HAP-1 (cell line): ENCODE measurements at regions not wholly inside any gene's neighbourhood (a gene's known extent, or its start where the extent isn't known, plus 50 kb on each side); places are given as distances from the start of the nearest gene placed in this dataset.

Experiments used
- DNase-seq, 2 experiments: peaks; one replicate each; pipeline ENCODE4 v3.0.0-alpha.2; 2016 to 2020; ENCODE audit warnings: low spot score in 2 of 2
- H3K27me3 ChIP-seq: fragments of 250-450 bp; sonication (Bioruptor Pico); 2 replicates; pipeline ENCODE4 v1.5.1; 2020; ENCODE audit warnings: low read depth, mild to moderate bottlenecking, moderate library complexity
- H3K36me3 ChIP-seq: fragments of 250-450 bp; sonication (Bioruptor Pico); replicated peaks from 2 replicates; pipeline ENCODE4 v1.5.1; 2020; ENCODE audit warnings: mild to moderate bottlenecking
- H3K4me1 ChIP-seq: fragments of 250-450 bp; sonication (Bioruptor Pico); 2 replicates; pipeline ENCODE4 v1.5.1; 2020; ENCODE audit warnings: mild to moderate bottlenecking
- H3K4me3 ChIP-seq: fragments of 250-450 bp; sonication (Bioruptor Pico); 2 replicates; pipeline ENCODE4 v1.5.1; 2020; ENCODE audit warnings: mild to moderate bottlenecking, moderate library complexity
- H3K9me3 ChIP-seq: fragments of 250-450 bp; sonication (Bioruptor Pico); 2 replicates; pipeline ENCODE4 v1.5.1; 2020; ENCODE audit warnings: mild to moderate bottlenecking, moderate library complexity
- in situ Hi-C: fragments of 300-500 bp; cut with MboI; formaldehyde crosslinking; loops from 3 replicates; pipeline ENCODE4 v1.14.3; 2020; ENCODE audit warnings: low sequenced_read_pairs, inconsistent platforms, mixed read lengths

GRCh38 chr1:219778110-219778509 is 150.2 kb downstream of the SLC30A10 start:
- Histone ChIP-seq H3K4me1 (0 out of 2 replicates have a peak, but pooled peaks cover 2% of the 10 kb centered on the region), H3K9me3 (no peaks in the 10 kb centered on the region), H3K36me3 (no peaks in the 10 kb centered on the region), H3K27me3 (no peaks in the 10 kb centered on the region), H3K4me3 (no peak overlapping the region)
- no peak for DNase-seq
- in situ Hi-C loops, result no loop called here

- peaks cover 8% of the 10 kb centered on the region for H3K4me1 ChIP-seq
- H3K9me3 ChIP-seq, result no peaks in the 10 kb centered on the region
- no peak for DNase-seq
- H3K36me3 ChIP-seq, result no peaks in the 10 kb centered on the region
- no peak overlapping the region for H3K4me3 ChIP-seq
- in situ Hi-C loops, result no loop called here
- H3K27me3 ChIP-seq, result no peaks in the 10 kb centered on the region
Observed at GRCh38 chr1:219774386-219774785, 154.0 kb downstream of the SLC30A10 start.

GRCh38 chr1:219773775-219774174 is 154.6 kb downstream of the SLC30A10 start:
- Histone ChIP-seq H3K4me1 (peaks cover 8% of the 10 kb centered on the region), H3K9me3 (no peaks in the 10 kb centered on the region), H3K27me3 (no peaks in the 10 kb centered on the region), H3K36me3 (no peaks in the 10 kb centered on the region), H3K4me3 (no peak overlapping the region)
- no peak for DNase-seq
- in situ Hi-C loops, result no loop called here

- Histone ChIP-seq H3K27me3 (no peaks in the 10 kb centered on the region), H3K9me3 (no peaks in the 10 kb centered on the region), H3K4me3 (no peak overlapping the region), H3K36me3 (no peaks in the 10 kb centered on the region), H3K4me1 (peaks cover 8% of the 10 kb centered on the region)
- in situ Hi-C loops, result no loop called here
- no peak for DNase-seq
Observed at GRCh38 chr1:219773110-219773509, 155.2 kb downstream of the SLC30A10 start.

- Histone ChIP-seq H3K27me3 (no peaks in the 10 kb centered on the region), H3K4me3 (no peak overlapping the region), H3K36me3 (no peaks in the 10 kb centered on the region), H3K9me3 (no peaks in the 10 kb centered on the region), H3K4me1 (peaks cover 8% of the 10 kb centered on the region)
- DNase-seq, result no peak
- in situ Hi-C loops, result no loop called here
Observed at GRCh38 chr1:219772265-219773036, 155.9 kb downstream of the SLC30A10 start.

- Histone ChIP-seq H3K4me1 (peaks cover 8% of the 10 kb centered on the region), H3K27me3 (no peaks in the 10 kb centered on the region), H3K9me3 (no peaks in the 10 kb centered on the region), H3K36me3 (no peaks in the 10 kb centered on the region), H3K4me3 (no peak overlapping the region)
- in situ Hi-C loops, result no loop called here
- DNase-seq, result peak; percentile 70 to 83
Observed at GRCh38 chr1:219771080-219771479, 157.3 kb downstream of the SLC30A10 start.

- Histone ChIP-seq H3K4me1 (no peaks in the 10 kb centered on the region), H3K27me3 (no peaks in the 10 kb centered on the region), H3K4me3 (no peak overlapping the region), H3K36me3 (no peaks in the 10 kb centered on the region), H3K9me3 (no peaks in the 10 kb centered on the region)
- no peak for DNase-seq
- in situ Hi-C loops, result no loop called here
Observed at GRCh38 chr1:219763321-219763720, 150.4 kb upstream of the ZC3H11B start.

- no peaks in the 10 kb centered on the region for H3K9me3 ChIP-seq
- in situ Hi-C loops, result no loop called here
- no peaks in the 10 kb centered on the region for H3K4me1 ChIP-seq
- H3K4me3 ChIP-seq, result no peak overlapping the region
- DNase-seq, result no peak
- no peaks in the 10 kb centered on the region for H3K36me3 ChIP-seq
- H3K27me3 ChIP-seq, result no peaks in the 10 kb centered on the region
Observed at GRCh38 chr1:219761208-219761860, 148.4 kb upstream of the ZC3H11B start.

- H3K4me3 ChIP-seq, result no peak overlapping the region
- no peaks in the 10 kb centered on the region for H3K36me3 ChIP-seq
- H3K27me3 ChIP-seq, result no peaks in the 10 kb centered on the region
- H3K9me3 ChIP-seq, result no peaks in the 10 kb centered on the region
- no peak for DNase-seq
- H3K4me1 ChIP-seq, result no peaks in the 10 kb centered on the region
- in situ Hi-C loops, result no loop called here
Observed at GRCh38 chr1:219759095-219759494, 146.2 kb upstream of the ZC3H11B start.

- Histone ChIP-seq H3K27me3 (no peaks in the 10 kb centered on the region), H3K4me1 (no peaks in the 10 kb centered on the region), H3K36me3 (no peaks in the 10 kb centered on the region), H3K9me3 (no peaks in the 10 kb centered on the region), H3K4me3 (no peak overlapping the region)
- in situ Hi-C loops, result no loop called here
- no peak for DNase-seq
Observed at GRCh38 chr1:219757890-219758289, 145.0 kb upstream of the ZC3H11B start.

- in situ Hi-C loops, result no loop called here
- no peak overlapping the region for H3K4me3 ChIP-seq
- H3K27me3 ChIP-seq, result no peaks in the 10 kb centered on the region
- no peak for DNase-seq
- H3K36me3 ChIP-seq, result no peaks in the 10 kb centered on the region
- H3K4me1 ChIP-seq, result no peaks in the 10 kb centered on the region
- H3K9me3 ChIP-seq, result no peaks in the 10 kb centered on the region
Observed at GRCh38 chr1:219755234-219755633, 142.3 kb upstream of the ZC3H11B start.

GRCh38 chr1:219754767-219755166 is 141.9 kb upstream of the ZC3H11B start:
- Histone ChIP-seq H3K4me3 (no peak overlapping the region), H3K27me3 (no peaks in the 10 kb centered on the region), H3K4me1 (no peaks in the 10 kb centered on the region), H3K36me3 (no peaks in the 10 kb centered on the region), H3K9me3 (no peaks in the 10 kb centered on the region)
- in situ Hi-C loops, result no loop called here
- no peak for DNase-seq

GRCh38 chr1:219753914-219754313 is 141.0 kb upstream of the ZC3H11B start:
- Histone ChIP-seq H3K27me3 (no peaks in the 10 kb centered on the region), H3K9me3 (no peaks in the 10 kb centered on the region), H3K4me3 (no peak overlapping the region), H3K36me3 (no peaks in the 10 kb centered on the region), H3K4me1 (peaks cover 2% of the 10 kb centered on the region; the same call in 1 of the 2 replicates)
- in situ Hi-C loops, result no loop called here
- no peak for DNase-seq

GRCh38 chr1:219752645-219753044 is 139.7 kb upstream of the ZC3H11B start:
- no peaks in the 10 kb centered on the region for H3K9me3 ChIP-seq
- no peak for DNase-seq
- H3K36me3 ChIP-seq, result no peaks in the 10 kb centered on the region
- in situ Hi-C loops, result no loop called here
- no peaks in the 10 kb centered on the region for H3K27me3 ChIP-seq
- H3K4me1 ChIP-seq, result peaks cover 11% of the 10 kb centered on the region
- H3K4me3 ChIP-seq, result no peak overlapping the region
